ENCODE measurements at regions not wholly inside any gene's neighbourhood (a gene's known extent, or its start where the extent isn't known, plus 50 kb on each side); places are given as distances from the start of the nearest gene placed in this dataset.

DNA sequence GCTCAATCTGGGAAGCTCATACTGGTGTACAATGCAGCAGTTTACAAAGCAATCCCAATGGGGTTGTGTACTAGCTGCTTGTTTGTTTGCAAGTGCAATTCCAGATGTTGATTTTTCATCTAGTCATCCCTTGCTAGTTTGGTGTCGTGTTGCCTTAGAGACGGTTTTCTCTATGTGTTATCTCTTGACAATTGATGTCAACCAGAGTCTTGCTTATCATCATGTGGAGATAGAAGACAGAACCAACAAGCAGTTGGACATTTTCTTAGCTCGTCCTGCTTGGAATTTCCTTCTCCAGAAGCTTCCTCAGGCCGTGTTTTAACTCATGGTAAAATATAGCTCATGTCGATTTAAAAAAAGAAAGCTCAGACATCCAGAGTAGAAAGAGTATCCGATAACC is 262.0 kb upstream of the KCNH8 start:
- no peak for DNase-seq (ENCODE audit: low read depth)

- DNase-seq (ENCODE audit: low read depth): no peak
These were observed 262.7 kb upstream of the KCNH8 start for GRCh38 chr3:18885612-18886011.

DNA sequence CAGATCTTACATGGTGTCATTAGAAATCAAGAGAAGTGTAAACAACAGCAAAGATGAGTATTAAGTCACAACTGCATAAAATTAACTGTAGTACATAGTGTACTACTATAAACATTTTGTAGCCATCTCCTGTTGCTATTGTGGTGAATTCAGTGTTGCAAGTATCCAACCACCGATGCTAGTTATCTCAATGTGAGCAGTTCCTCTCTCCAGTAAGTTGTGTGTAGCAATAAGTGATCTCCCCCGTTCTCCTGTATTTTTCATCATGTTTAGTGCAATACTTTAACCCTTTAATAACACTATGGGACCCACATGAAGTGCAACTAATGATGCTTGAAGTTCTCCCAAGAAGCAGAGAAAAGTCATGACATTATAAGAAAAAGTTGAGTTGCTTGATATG is 264.7 kb upstream of the KCNH8 start:
- no peak for DNase-seq (ENCODE audit: low read depth)

DNA sequence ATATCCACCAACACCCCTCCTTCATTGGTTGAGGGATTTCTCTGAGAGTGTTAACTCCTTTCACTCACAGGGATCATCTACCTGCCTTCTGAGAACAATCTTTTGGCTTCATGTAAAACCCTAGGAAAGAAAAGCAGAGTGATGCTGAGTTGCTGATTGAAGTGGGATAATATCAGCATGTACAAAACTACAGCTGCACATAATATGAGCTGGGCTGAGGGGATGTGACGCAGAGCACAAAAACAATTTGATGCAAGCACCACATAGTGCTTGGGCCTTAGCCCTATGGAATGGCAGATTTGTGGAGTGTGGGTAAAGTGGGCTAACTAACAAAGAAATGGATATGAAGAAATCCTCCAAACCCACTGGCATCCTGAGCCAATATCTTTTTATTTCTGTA is 267.6 kb upstream of the KCNH8 start:
- no peak for DNase-seq (ENCODE audit: low read depth)

- DNase-seq (ENCODE audit: low read depth): no peak
These were observed 275.8 kb upstream of the KCNH8 start for GRCh38 chr3:18872466-18872865.

DNA sequence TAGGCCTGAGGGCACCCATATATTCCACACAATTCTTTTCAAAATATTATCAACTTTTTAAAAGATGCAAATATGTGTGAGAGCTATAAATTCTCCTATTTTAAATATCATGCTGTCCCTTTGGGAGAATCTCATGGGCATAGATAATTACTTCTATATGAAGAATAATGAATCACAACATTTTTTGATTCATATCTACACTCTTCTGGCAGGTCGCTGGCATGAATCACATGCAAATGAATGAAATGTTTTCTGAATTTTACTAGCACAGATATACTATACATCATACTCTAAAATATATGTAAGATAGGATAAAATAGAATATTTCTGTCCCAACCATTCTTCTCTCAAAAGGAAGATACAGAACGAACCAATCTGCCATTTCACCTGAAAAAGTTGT is 277.7 kb upstream of the KCNH8 start:
- DNase-seq (ENCODE audit: low read depth): no peak

DNA sequence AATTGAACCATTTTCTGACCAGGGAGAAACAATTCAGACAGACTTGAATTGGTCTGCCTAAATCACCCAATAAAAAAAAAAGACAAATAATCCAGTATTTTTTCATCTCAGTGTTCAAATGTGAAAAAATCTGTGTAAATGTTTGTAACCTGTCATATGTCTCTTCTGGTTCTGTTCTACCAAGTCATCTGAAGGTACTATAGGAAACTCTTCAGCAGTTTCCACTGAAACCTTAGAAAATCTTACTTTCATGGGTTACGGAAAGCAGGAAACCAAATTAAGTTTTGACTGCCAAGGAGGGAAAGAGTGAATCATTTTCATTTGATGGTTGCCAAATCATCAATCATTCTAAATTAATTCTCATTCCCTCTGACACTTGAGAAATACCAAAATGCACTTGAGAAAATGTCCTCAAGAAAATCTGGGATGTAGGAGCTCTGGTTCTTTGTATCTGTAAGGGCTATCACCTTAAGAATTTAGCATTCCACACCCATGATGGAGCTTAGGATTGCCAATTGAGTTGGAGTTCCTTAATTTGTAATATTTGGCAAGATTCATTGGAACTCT is 278.2 kb upstream of the KCNH8 start:
- no peak for DNase-seq (ENCODE audit: low read depth)

- no peak for DNase-seq (ENCODE audit: low read depth)
These were observed 279.2 kb upstream of the KCNH8 start for GRCh38 chr3:18868911-18869689.

- DNase-seq (ENCODE audit: low read depth): no peak
These were observed 281.4 kb upstream of the KCNH8 start for GRCh38 chr3:18866899-18867298.

- no peak for DNase-seq (ENCODE audit: low read depth)
These were observed 283.2 kb upstream of the KCNH8 start for GRCh38 chr3:18864933-18865731.

DNA sequence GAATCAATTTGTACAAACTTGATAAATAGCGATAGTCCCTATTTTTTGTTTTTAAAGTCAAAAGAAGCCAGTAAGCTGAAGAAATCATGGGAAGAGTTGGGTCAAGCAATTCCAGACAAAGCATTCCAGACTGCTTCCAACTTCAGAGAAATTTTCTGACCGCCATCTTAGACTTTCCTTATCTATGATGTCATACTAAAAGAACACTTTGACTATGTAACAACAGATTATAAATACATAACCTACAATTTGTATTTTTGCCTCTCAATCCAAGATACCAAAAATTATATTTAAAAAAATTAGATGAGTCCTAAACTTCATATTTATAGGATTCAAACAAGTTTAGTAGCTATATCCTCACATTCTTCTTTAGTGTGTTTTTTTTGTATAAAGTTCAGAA is 286.2 kb upstream of the KCNH8 start:
- DNase-seq (ENCODE audit: low read depth): no peak

GRCh38 chr3:18861137-18861536 is 287.2 kb upstream of the KCNH8 start:
- DNase-seq (ENCODE audit: low read depth): no peak

DNA sequence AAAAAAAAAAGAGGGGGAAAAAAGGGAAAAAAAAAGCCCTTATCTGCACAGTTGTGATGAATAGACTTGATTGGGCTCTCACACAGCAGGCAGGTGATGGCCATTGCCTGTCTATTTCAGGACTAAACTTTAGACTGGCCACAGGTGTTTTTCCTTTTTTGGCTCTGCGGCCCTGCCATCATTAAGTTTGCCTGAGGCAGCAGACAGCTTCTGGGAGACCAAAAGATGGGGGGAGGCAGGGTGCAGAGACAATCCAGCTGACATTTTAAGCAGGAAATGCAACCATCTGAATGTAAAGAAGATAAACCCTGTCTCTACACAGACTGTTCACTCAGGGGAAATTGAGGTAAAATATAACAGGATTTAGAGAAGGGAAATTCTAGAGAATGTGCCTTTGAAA is 295.0 kb upstream of the KCNH8 start:
- DNase-seq (ENCODE audit: low read depth): no peak

GRCh38 chr3:18847583-18848197 is 300.6 kb upstream of the KCNH8 start:
- DNase-seq (ENCODE audit: low read depth): no peak

DNA sequence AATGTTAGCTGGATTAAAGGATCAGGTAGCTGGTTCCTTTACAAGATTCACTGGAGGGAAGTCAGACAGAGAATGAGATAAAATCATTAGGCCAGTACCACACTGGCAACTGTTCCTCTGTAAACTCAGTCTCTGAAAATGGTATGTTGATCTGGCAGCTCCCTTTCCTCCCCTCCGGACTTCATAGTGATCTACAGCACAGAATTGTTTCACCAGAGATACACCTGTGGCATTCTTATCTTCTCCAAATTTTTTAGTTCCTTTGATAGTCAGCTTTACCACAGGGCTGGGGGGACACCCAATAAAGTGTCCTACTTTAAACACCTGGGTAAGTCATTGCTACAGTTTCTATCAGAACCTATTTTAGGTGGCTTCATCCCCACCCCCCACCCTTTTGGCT is 304.3 kb upstream of the KCNH8 start:
- DNase-seq (ENCODE audit: low read depth): no peak

- DNase-seq (ENCODE audit: low read depth): no peak
These were observed 305.1 kb upstream of the KCNH8 start for GRCh38 chr3:18843188-18843587.

GRCh38 chr3:18841422-18842343 is 306.6 kb upstream of the KCNH8 start:
- DNase-seq (ENCODE audit: low read depth): no peak

DNA sequence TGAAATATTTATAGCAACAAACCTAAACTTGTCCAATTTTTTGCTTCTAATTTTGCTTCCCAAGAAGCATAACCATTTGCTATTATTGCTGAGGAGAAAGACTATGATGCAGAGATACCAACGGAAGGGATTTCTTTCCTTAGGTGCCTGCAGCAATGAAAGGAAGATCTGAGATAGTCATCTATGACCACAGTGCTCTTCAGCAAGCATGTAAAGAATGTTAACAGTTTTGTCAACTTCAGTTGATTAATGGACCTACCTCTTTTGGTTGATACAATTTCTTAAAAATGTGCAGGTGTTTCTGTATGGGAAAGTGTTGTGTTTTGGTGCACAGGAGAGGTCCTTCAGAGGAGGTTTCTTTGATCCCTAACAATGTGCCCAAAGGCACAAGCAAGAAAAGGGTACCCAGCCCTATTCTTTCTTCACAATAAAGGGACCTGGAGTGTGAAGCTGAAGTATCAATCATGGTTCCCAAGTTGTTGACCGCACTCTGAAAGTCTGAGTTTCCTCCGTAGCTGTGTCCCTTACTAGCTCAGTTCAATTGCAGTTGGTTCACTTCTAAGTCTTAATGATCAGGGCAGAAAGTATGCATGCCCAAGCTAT is 307.7 kb upstream of the KCNH8 start:
- no peak for DNase-seq (ENCODE audit: low read depth)

DNA sequence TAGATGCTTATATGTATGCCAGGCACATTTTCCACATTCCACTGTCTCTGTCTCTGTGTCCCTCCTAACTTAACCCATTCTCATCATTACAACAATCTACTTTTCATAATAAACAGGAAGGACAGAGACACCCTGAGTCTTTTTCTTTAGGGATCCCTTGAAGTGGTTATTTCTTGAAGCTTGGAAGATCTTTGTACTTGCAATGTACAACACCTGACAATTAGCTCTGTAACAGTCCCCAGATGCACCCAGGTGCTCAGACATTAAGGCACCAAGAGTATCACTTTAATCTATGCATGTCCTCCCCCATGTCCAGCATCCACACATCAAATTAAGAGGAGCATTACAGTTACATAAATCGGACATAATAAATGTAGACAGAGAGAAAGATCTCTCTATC is 309.6 kb upstream of the KCNH8 start:
- no peak for DNase-seq (ENCODE audit: low read depth)

DNA sequence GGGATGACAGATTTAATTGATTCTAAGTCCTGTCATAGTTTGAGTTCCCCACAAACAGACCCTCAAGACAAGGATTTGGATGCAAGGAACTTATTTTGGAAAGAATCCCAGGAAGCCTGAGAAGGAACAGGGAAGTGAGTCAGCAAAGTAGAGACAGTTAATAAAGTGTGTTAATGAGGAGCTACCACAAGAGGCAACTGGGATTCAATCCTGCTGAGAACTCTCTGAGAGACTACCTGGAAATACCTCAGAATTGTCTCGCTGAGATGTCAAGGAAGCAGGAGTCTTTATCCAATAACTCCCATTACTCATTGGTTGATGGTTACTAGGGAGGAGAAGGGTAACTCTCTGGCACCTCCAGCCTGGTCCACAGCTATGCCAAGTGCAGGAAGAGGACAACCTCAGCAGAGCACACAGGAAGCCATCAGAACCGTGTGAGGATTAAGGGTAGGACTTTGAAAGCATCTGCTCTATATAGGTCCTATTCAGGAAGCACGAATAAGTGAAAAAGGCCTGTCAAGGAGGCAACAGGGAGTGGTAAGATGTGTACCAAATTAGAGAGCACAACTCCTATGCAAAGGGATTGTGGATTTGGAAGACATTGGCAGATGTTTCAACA is 311.1 kb upstream of the KCNH8 start:
- no peak for DNase-seq (ENCODE audit: low read depth)

- DNase-seq (ENCODE audit: low read depth): no peak
These were observed 313.3 kb upstream of the KCNH8 start for GRCh38 chr3:18835021-18835420.

Data from Daoy (cell line).